PC-3 (cell line): ENCODE measurements at regions not wholly inside any gene's neighbourhood (a gene's known extent, or its start where the extent isn't known, plus 50 kb on each side); places are given as distances from the start of the nearest gene placed in this dataset.

Experiments
- EZH2 ChIP-seq: fragments of 300-600 bp; sonication (generic); IDR thresholded peaks from one replicate; pipeline ENCODE4 v1.6.1; 2017; ENCODE audit warnings: antibody characterized with exemption, mild to moderate bottlenecking, low read length; ENCODE audit not compliant: unreplicated experiment
- EZH2phosphoT487 ChIP-seq: fragments of 300-600 bp; sonication (generic); IDR thresholded peaks from 2 replicates; pipeline ENCODE4 v1.6.1; 2018; ENCODE audit warnings: mild to moderate bottlenecking, antibody characterized with exemption, low read length, borderline replicate concordance
- TF ChIP-seq, protein P1 (sequence below): fragments of 300-600 bp; sonication (generic); conservative IDR thresholded peaks from 2 replicates; pipeline ENCODE4 v1.5.1; 2017; ENCODE audit warnings: antibody characterized with exemption, low read depth, mild to moderate bottlenecking, low read length

DNA sequence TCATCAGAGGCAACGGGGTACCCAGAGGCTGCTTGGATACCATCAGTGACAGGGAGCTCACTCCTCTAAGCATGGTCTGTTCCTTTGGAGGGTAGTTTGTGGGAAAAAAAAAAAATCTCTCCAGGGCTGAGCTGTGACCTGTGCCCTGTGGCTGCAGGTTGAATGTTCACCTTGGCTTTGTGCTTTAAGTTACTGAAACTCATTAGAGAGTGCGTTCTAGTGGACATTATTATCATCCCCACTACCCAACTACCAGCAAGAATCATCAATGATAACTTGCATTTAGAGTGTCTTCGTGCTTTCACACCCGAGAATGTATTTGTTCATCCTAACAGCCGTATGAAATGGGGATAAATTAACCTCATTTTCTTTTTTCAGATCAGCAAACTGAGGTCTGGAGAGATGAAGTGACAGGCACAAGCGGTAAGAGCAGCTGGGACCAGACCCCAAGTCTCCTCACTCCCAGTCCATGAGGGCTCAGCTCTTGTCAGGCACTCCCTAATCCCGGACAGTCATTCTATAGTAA, 157.5 kb upstream of the MYCN start:
- TF ChIP-seq, protein P1, sequence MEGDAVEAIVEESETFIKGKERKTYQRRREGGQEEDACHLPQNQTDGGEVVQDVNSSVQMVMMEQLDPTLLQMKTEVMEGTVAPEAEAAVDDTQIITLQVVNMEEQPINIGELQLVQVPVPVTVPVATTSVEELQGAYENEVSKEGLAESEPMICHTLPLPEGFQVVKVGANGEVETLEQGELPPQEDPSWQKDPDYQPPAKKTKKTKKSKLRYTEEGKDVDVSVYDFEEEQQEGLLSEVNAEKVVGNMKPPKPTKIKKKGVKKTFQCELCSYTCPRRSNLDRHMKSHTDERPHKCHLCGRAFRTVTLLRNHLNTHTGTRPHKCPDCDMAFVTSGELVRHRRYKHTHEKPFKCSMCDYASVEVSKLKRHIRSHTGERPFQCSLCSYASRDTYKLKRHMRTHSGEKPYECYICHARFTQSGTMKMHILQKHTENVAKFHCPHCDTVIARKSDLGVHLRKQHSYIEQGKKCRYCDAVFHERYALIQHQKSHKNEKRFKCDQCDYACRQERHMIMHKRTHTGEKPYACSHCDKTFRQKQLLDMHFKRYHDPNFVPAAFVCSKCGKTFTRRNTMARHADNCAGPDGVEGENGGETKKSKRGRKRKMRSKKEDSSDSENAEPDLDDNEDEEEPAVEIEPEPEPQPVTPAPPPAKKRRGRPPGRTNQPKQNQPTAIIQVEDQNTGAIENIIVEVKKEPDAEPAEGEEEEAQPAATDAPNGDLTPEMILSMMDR, result no peak
- TF ChIP-seq EZH2phosphoT487 (no peak), EZH2 (no peak)
